HG03175 (cell line): ENCODE measurements at regions not wholly inside any gene's neighbourhood (a gene's known extent, or its start where the extent isn't known, plus 50 kb on each side); places are given as distances from the start of the nearest gene placed in this dataset.

ENCODE experiments used
- ATAC-seq: cut with Tn5 transposase; IDR thresholded peaks from one replicate; pipeline ENCODE4 v1.9.1; 2021; ENCODE audit warnings: mild to moderate bottlenecking, moderate library complexity; ENCODE audit not compliant: unreplicated experiment

GRCh38 chr18:21162786-21163185, 51.2 kb upstream of the ROCK1 start:
- ATAC-seq = no peak

GRCh38 chr18:21163647-21164547, 52.3 kb upstream of the ROCK1 start:
- ATAC-seq = no peak

- no peak for ATAC-seq
These were observed 53.0 kb upstream of the ROCK1 start for GRCh38 chr18:21164548-21165095.

GRCh38 chr18:21167641-21168377, 56.2 kb upstream of the ROCK1 start:
- ATAC-seq = no peak

GRCh38 chr18:21168880-21169279, 57.3 kb upstream of the ROCK1 start:
- no peak for ATAC-seq

- no peak for ATAC-seq
These were observed 64.2 kb upstream of the GREB1L start for GRCh38 chr18:21177822-21178221.

GRCh38 chr18:21179590-21180220, 62.3 kb upstream of the GREB1L start:
- ATAC-seq = peak; percentile 67

GRCh38 chr18:21180588-21180987, 61.4 kb upstream of the GREB1L start:
- no peak for ATAC-seq

GRCh38 chr18:21181766-21182165, 60.3 kb upstream of the GREB1L start:
- ATAC-seq = no peak

GRCh38 chr18:21183670-21184069, 58.4 kb upstream of the GREB1L start:
- ATAC-seq = no peak

GRCh38 chr18:21184396-21184996, 57.5 kb upstream of the GREB1L start:
- no peak for ATAC-seq

GRCh38 chr18:21187886-21188285, 54.1 kb upstream of the GREB1L start:
- ATAC-seq = no peak

- no peak for ATAC-seq
These were observed 50.3 kb upstream of the GREB1L start for GRCh38 chr18:21191596-21192307.
